ENCODE measurements at regions not wholly inside any gene's neighbourhood (a gene's known extent, or its start where the extent isn't known, plus 50 kb on each side); places are given as distances from the start of the nearest gene placed in this dataset.

- H3K23me2 ChIP-seq (ENCODE audit: low read depth, low read length), result peaks cover 5% of the 10 kb centered on the region; the same call in 1 of the 2 replicates
- ChIA-PET POLR2A (ENCODE audit: partially characterized antibody) (no interaction called here), CTCF (ENCODE audit: partially characterized antibody) (interaction anchor here (1.0 kb wide), 1 partner anchor 11 kb away, joined by 6 read pairs; no protein-coding TSS in a partner anchor)
- no peak overlapping the region for H2BK120ac ChIP-seq (replicated peaks; ENCODE audit: low read depth, low read length)
- H4K8ac ChIP-seq (ENCODE audit: extremely low read depth, insufficient read depth, low read length), result no peak overlapping the region
- H4K91ac ChIP-seq (replicated peaks; ENCODE audit: insufficient read length, low read length), result no peak overlapping the region
- H2BK15ac ChIP-seq (ENCODE audit: low read length), result no peak overlapping the region
- TF ChIP-seq TCF12 (IDR thresholded peaks at IDR 0.05; ENCODE audit: low read depth, low read length) (no peak), SAP30 (IDR thresholded peaks at IDR 0.05; ENCODE audit: insufficient read depth, insufficient replicate concordance, low read length) (no peak), EP300 (IDR thresholded peaks at IDR 0.05; ENCODE audit: borderline replicate concordance in 1 of 2, low read depth in 2 of 2, low read length in 2 of 2) (no peak), FOSL1 (IDR thresholded peaks at IDR 0.05; ENCODE audit: insufficient read depth, low read depth, low read length) (no peak), CTCF (IDR thresholded peaks at IDR 0.05; ENCODE audit: control extremely low read depth in 1 of 3, insufficient read depth in 1 of 3, low read depth in 1 of 3, low read length in 3 of 3) (no peak), RAD21 (IDR thresholded peaks at IDR 0.05 in 1 of 2, conservative IDR thresholded peaks at IDR 0.05 in 1 of 2; ENCODE audit: low read depth in 2 of 2, low read length in 2 of 2) (no peak), HDAC2 (IDR thresholded peaks at IDR 0.05; ENCODE audit: borderline replicate concordance in 1 of 2, low read depth in 2 of 2, low read length in 2 of 2) (no peak), TEAD4 (IDR thresholded peaks at IDR 0.05; ENCODE audit: low read depth, low read length) (no peak), BRCA1 (IDR thresholded peaks at IDR 0.05; ENCODE audit: low read depth, low read length) (no peak)
- H4K20me1 ChIP-seq (replicated peaks in 1 of 2; ENCODE audit: control insufficient read depth in 1 of 2, insufficient read depth in 2 of 2, low read length in 2 of 2), result peaks cover 0 to 5% of the 10 kb centered on the region in 2 experiments
- no peak overlapping the region for H3K27ac ChIP-seq (ENCODE audit: low read depth, low read length)
- H2AFZ ChIP-seq (ENCODE audit: low read length), result no peak overlapping the region
- H3K56ac ChIP-seq (replicated peaks; ENCODE audit: insufficient read length, low read depth, low read length), result no peak overlapping the region
- no peak overlapping the region for H3K18ac ChIP-seq (ENCODE audit: extremely low read depth, low read length)
- no peak overlapping the region for H3K4me2 ChIP-seq (ENCODE audit: insufficient read depth in 1 of 2, low read depth in 2 of 2, low read length in 2 of 2)
- H3K79me2 ChIP-seq (ENCODE audit: control insufficient read depth in 1 of 2, insufficient read depth in 2 of 2, low read length in 2 of 2), result no peaks in the 10 kb centered on the region
- no peaks in the 10 kb centered on the region; a peak in 1 of 8 replicates for H3K36me3 ChIP-seq (ENCODE audit: control insufficient read depth in 2 of 4, insufficient read depth in 4 of 4, low read length in 3 of 4)
- no peak overlapping the region for H3K14ac ChIP-seq (ENCODE audit: insufficient read length)
- H3K4me3 ChIP-seq (ENCODE audit: extremely low read depth in 1 of 4, insufficient read depth in 2 of 4, low read depth in 3 of 4, low read length in 4 of 4), result no peak overlapping the region
- DNase-seq (ENCODE audit: low read depth in 1 of 2, low spot score in 2 of 2) (no peak), FAIRE-seq (no peak)
- H3K4me1 ChIP-seq (replicated peaks in 1 of 4; ENCODE audit: control insufficient read depth in 3 of 4, insufficient read depth in 4 of 4, low read length in 3 of 4), result peaks cover 0 to 3% (median 0%) of the 10 kb centered on the region in 4 experiments; a peak in 1 of 7 replicates
- no peak overlapping the region for H2BK20ac ChIP-seq (ENCODE audit: low read length)
- H3K4ac ChIP-seq (replicated peaks; ENCODE audit: insufficient read length, low read depth, low read length), result no peak overlapping the region
- H3K9ac ChIP-seq (replicated peaks in 1 of 4; ENCODE audit: extremely low read depth in 1 of 4, low read depth in 3 of 4, low read length in 3 of 4), result no peak overlapping the region
- no peaks in the 10 kb centered on the region for H3K79me1 ChIP-seq (ENCODE audit: low read depth, low read length)
- no peak overlapping the region for H2AK5ac ChIP-seq (ENCODE audit: low read depth, low read length)
- no peak overlapping the region for H3K23ac ChIP-seq (ENCODE audit: insufficient read length)
- 95% methylated on average over 6 of the region's 6 CpGs; no CpG with 5 or more reads in 1 of the 2 experiments for WGBS, 2 experiments (ENCODE audit: extremely low coverage in 1 of 2, insufficient coverage in 1 of 2, insufficient read length in 1 of 2, insufficient replicate concordance in 2 of 2, low coverage in 1 of 2, low lambda C conversion rate in 2 of 2, missing lambda C conversion rate in 1 of 2)
- no peaks in the 10 kb centered on the region for H3K9me3 ChIP-seq (ENCODE audit: insufficient read depth in 2 of 2, low read depth in 1 of 2, low read length in 1 of 2)
- H2BK5ac ChIP-seq (ENCODE audit: low read depth, low read length), result no peak overlapping the region
- H4K5ac ChIP-seq (ENCODE audit: insufficient read length, low read depth, low read length), result no peak overlapping the region
- no peaks in the 10 kb centered on the region for H3K27me3 ChIP-seq (replicated peaks in 1 of 4; ENCODE audit: control insufficient read depth in 3 of 4, extremely low read depth in 1 of 4, insufficient read depth in 3 of 4, low read length in 3 of 4)
- no peak overlapping the region for H2BK12ac ChIP-seq (ENCODE audit: low read depth, low read length)
Measured at GRCh38 chr12:131275824-131276223, 322.1 kb downstream of the ADGRD1 start.

All from H1 (cell line).